Calu3 (cell line): ENCODE measurements at regions not wholly inside any gene's neighbourhood (a gene's known extent, or its start where the extent isn't known, plus 50 kb on each side); places are given as distances from the start of the nearest gene placed in this dataset.

ENCODE experiments used
- BruUV-seq: library from RNA; stranded (reverse); fragments of 400-500 nt; replicated peaks from 2 replicates; lab custom pipeline; 2021; lab: Mats Ljungman, UMichigan
- CTCF ChIA-PET: fragments of 300-600 bp; sonication (Branson Sonifier 250); formaldehyde crosslinking; loops from one replicate; lab custom pipeline; 2022; ENCODE audit warnings: antibody characterized with exemption; lab: Charles Lee
- DNase-seq: peaks from one replicate; pipeline ENCODE4 v3.0.0; 2022
- H3K27ac Mint-ChIP-seq: one replicate; pipeline ENCODE4 v1.8.0; 2022; ENCODE audit warnings: mixed read lengths; ENCODE audit not compliant: unreplicated experiment
- H3K27me3 Mint-ChIP-seq: one replicate; pipeline ENCODE4 v1.8.0; 2022; ENCODE audit warnings: mixed read lengths; ENCODE audit not compliant: unreplicated experiment
- H3K36me3 Mint-ChIP-seq: one replicate; pipeline ENCODE4 v1.8.0; 2022; ENCODE audit warnings: mild to moderate bottlenecking, moderate library complexity, mixed read lengths; ENCODE audit not compliant: insufficient read depth, unreplicated experiment
- H3K4me1 Mint-ChIP-seq: one replicate; pipeline ENCODE4 v1.8.0; 2022; ENCODE audit warnings: mild to moderate bottlenecking, low read depth, mixed read lengths; ENCODE audit not compliant: unreplicated experiment
- H3K4me3 Mint-ChIP-seq: one replicate; pipeline ENCODE4 v1.8.0; 2022; ENCODE audit warnings: mild to moderate bottlenecking, low read depth, moderate library complexity, mixed read lengths; ENCODE audit not compliant: unreplicated experiment
- H3K9me3 Mint-ChIP-seq: one replicate; pipeline ENCODE4 v1.8.0; 2022; ENCODE audit warnings: low read depth, mixed read lengths; ENCODE audit not compliant: unreplicated experiment
- intact Hi-C: fragments of 100-400 bp; cut with micrococcal nuclease; formaldehyde crosslinking; loops from one replicate; pipeline ENCODE4 v1.10.0; 2022; ENCODE audit not compliant: unreplicated experiment
- TF ChIP-seq, protein P1 (sequence below): fragments of 200-600 bp; IDR thresholded peaks from one replicate; pipeline ENCODE4 v1.8.0; 2022; ENCODE audit warnings: antibody characterized with exemption; ENCODE audit not compliant: unreplicated experiment

DNA sequence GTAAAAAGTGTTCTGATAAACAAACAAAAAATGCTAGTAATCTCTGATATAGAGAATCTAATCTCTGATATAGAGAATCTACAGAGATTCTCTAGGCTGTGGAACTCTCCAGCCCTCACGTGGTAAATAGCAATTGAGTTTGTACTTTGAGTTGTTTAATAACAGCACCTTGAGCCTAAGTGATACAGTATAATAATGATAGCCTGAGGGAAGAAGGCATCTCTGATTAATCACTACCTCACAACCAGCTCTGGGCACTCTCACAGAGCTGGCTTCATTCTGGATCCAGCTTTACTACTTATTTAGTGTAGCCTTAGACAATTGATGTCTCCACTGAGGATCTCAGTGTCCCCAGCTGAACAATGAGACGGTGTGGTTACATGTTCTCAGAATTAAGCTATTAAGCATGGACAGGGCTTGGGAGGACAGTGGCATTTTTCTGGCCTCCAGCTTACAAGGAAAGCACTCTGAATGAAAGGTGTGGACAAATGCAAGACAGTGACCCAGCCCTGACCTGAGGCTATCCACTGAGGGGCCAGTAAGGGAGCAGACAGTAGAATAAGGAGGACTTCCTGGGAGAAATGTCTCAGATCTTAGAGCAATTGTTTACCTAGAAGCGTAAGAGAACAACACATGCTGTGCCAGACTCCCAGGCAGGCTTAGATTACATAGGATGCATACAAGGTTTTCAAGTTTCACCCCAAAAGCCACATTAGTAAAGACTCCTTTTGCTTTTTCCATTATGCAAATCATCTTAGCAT is 88.7 kb upstream of the DRD2 start:
- TF ChIP-seq, protein P1, sequence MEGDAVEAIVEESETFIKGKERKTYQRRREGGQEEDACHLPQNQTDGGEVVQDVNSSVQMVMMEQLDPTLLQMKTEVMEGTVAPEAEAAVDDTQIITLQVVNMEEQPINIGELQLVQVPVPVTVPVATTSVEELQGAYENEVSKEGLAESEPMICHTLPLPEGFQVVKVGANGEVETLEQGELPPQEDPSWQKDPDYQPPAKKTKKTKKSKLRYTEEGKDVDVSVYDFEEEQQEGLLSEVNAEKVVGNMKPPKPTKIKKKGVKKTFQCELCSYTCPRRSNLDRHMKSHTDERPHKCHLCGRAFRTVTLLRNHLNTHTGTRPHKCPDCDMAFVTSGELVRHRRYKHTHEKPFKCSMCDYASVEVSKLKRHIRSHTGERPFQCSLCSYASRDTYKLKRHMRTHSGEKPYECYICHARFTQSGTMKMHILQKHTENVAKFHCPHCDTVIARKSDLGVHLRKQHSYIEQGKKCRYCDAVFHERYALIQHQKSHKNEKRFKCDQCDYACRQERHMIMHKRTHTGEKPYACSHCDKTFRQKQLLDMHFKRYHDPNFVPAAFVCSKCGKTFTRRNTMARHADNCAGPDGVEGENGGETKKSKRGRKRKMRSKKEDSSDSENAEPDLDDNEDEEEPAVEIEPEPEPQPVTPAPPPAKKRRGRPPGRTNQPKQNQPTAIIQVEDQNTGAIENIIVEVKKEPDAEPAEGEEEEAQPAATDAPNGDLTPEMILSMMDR: no peak
- CTCF ChIA-PET: no interaction called here
- DNase-seq: no peak
- no peaks in the 10 kb centered on the region for H3K36me3 Mint-ChIP-seq
- no peak overlapping the region for H3K27ac Mint-ChIP-seq
- H3K4me1 Mint-ChIP-seq: no peaks in the 10 kb centered on the region
- no TSS peak for BruUV-seq
- peaks cover 20% of the 10 kb centered on the region for H3K27me3 Mint-ChIP-seq
- H3K4me3 Mint-ChIP-seq: no peak overlapping the region
- no peaks in the 10 kb centered on the region for H3K9me3 Mint-ChIP-seq
- intact Hi-C loops: no loop called here

DNA sequence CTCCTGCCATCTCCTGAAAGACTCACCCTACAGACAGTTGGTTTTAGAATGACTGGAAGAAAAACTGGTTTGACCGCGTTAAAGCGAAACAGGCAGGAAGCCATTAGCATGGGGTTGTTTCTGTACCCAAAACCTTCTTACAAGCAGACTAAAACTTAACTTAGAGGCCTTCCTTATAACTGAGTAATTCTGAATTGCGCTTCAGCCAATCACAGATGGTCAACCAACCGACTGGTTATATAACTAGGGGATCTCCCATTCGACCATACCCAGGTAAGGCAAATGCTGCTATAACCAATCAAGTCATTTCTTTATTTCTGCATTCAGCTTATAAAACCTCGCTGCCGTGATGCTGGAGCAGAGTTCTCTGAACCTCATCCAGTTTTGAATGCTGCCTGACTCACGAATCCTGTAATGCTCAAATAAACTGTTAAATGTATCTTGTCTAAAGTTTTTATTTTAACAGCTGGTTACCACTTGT is 87.8 kb upstream of the DRD2 start:
- CTCF ChIA-PET: no interaction called here
- TF ChIP-seq, protein P1: no peak
- no peaks in the 10 kb centered on the region for H3K9me3 Mint-ChIP-seq
- BruUV-seq: no TSS peak
- no peak overlapping the region for H3K4me3 Mint-ChIP-seq
- no peaks in the 10 kb centered on the region for H3K36me3 Mint-ChIP-seq
- intact Hi-C loops: no loop called here
- peaks cover 20% of the 10 kb centered on the region for H3K27me3 Mint-ChIP-seq
- H3K4me1 Mint-ChIP-seq: no peaks in the 10 kb centered on the region
- H3K27ac Mint-ChIP-seq: no peak overlapping the region
- DNase-seq: no peak

DNA sequence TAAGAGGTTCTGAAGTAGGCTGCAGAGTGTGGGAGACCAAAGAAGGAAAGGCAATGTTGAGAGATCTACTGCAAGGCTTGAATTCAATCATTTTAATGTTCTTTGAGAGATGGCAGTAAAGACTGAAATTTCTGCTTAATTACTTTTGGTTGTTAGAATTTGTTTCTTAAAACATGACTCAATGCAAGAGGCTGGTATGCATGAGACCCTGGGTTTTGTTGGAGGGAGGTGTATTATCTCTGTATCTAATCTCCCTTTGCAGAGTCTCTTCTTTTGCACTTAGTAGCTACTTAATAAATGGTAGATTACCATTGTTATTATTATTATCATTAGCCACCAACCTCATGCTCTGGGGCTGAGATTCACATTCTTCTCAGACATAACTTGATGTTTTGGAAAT is 87.4 kb upstream of the DRD2 start:
- Mint-ChIP-seq H3K27ac (no peak overlapping the region), H3K36me3 (no peaks in the 10 kb centered on the region), H3K4me3 (no peak overlapping the region), H3K27me3 (peaks cover 20% of the 10 kb centered on the region), H3K4me1 (no peaks in the 10 kb centered on the region), H3K9me3 (no peaks in the 10 kb centered on the region)
- intact Hi-C loops: no loop called here
- TF ChIP-seq, protein P1: no peak
- no TSS peak for BruUV-seq
- CTCF ChIA-PET: no interaction called here
- no peak for DNase-seq

DNA sequence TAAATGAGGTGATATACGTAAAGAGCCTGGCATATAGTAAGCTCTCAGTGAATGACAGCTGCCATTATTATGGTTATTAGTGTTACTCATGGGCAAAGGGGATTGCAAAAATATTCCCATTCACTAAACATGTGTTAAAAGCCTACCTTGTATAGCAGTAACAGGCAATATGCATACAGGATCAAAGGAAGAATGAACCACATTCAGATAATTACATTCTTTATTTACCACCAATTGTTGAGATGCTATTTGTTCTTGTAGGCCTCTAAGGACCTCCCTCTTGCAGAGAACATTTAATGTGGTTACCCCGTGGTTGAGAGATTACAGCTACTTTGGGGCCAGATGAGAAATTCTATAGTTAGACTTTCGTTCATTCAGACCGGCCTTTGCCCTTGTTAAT is 82.7 kb upstream of the DRD2 start:
- Mint-ChIP-seq H3K27me3 (no peaks in the 10 kb centered on the region), H3K9me3 (no peaks in the 10 kb centered on the region), H3K36me3 (no peaks in the 10 kb centered on the region), H3K4me1 (no peaks in the 10 kb centered on the region), H3K4me3 (no peak overlapping the region), H3K27ac (no peak overlapping the region)
- no TSS peak for BruUV-seq
- TF ChIP-seq, protein P1: no peak
- intact Hi-C loops: no loop called here
- CTCF ChIA-PET: no interaction called here
- DNase-seq: no peak
